C4-2B (cell line): ENCODE measurements at regions not wholly inside any gene's neighbourhood (a gene's known extent, or its start where the extent isn't known, plus 50 kb on each side); places are given as distances from the start of the nearest gene placed in this dataset.

Experiments used
- H3K27ac ChIP-seq: fragments of 450-650 bp; 2 replicates; pipeline ENCODE4 v1.5.1; 2017
- ZFX ChIP-seq: fragments of 450-650 bp; IDR thresholded peaks from 2 replicates; pipeline ENCODE4 v1.6.1; 2017
- TF ChIP-seq, protein P1 (sequence below): fragments of 450-650 bp; conservative IDR thresholded peaks from 2 replicates; pipeline ENCODE4 v1.5.1; 2017; ENCODE audit warnings: mild to moderate bottlenecking

DNA sequence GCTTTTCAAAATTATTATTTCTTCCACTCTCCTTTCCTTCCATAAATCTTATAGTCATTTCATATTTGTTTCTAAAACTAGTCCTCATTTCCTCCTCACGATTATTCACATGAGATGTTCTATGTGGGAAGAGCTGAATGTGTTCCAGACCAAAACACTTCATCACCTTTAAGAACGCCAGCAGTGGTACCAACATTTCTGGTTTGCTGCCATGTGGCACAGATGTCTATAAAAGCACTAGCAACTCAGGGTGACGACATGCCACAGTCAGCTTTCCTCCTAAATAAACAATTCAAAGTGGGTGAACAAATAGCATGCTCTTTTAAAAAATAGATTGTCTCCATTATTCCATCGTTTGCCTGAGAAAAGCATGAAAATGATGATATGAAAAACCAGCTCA, 1217.8 kb upstream of the ADGRL2 start:
- TF ChIP-seq ZFX: no peak
- TF ChIP-seq, protein P1, sequence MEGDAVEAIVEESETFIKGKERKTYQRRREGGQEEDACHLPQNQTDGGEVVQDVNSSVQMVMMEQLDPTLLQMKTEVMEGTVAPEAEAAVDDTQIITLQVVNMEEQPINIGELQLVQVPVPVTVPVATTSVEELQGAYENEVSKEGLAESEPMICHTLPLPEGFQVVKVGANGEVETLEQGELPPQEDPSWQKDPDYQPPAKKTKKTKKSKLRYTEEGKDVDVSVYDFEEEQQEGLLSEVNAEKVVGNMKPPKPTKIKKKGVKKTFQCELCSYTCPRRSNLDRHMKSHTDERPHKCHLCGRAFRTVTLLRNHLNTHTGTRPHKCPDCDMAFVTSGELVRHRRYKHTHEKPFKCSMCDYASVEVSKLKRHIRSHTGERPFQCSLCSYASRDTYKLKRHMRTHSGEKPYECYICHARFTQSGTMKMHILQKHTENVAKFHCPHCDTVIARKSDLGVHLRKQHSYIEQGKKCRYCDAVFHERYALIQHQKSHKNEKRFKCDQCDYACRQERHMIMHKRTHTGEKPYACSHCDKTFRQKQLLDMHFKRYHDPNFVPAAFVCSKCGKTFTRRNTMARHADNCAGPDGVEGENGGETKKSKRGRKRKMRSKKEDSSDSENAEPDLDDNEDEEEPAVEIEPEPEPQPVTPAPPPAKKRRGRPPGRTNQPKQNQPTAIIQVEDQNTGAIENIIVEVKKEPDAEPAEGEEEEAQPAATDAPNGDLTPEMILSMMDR: no peak
- no peak overlapping the region for H3K27ac ChIP-seq

DNA sequence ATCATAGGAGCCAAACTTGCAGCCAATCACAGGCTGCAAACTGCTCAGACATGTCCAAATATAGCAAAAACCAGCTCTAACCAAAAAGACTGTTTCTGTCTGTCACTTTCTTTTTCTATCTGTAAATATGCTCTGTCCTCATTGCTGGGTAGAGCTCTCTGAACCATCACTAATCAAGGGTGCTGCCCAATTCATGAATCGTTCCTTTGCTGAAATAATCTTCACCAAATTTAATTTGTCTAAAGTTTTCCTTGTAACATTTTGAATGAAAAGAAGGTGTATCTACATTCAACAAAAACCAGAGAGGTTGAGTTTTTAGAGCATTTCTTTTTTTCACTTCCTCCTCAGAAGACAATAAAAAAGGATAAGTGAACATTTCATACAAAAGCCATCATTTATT, 1221.7 kb upstream of the ADGRL2 start:
- TF ChIP-seq, protein P1: no peak
- no peak for TF ChIP-seq ZFX
- no peak overlapping the region for H3K27ac ChIP-seq

DNA sequence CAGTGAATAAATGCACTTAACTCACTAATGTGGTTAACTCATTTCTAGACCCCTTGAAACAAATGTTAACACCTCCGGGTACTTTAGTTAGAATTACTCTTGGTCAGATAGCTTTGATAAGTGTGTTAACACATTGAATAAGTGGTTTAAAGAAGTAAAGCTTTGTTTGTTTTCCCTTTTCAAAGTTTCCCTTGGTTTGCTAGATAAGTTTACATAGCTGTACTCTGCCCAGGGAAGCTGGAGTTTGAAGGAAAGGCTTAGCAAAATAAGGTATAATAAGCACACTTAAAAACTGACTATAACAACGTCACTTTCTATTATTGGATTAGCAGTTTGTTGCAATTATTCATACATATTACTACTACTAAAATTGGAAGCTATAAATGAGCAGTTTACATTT, 1233.9 kb upstream of the ADGRL2 start:
- TF ChIP-seq ZFX: no peak
- TF ChIP-seq, protein P1: no peak
- H3K27ac ChIP-seq: no peak overlapping the region

DNA sequence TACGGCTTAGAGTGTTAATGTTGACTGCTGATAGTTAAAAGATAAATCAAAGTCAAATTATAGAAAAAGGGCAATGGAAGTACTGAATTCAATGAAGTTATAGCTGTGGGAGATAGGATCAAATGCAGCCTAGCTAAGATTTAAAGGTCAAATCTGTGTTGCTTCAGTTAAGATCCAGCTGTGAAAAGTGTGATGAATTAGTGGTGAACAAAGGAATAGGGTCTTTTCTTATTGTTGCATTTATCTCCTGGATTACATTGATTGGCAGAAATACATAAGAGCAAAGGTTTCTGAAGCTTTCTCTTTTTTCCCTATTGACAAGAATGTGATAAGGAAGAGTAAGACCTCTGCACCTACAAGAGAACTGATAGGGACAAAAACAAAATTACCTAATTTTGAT, 1234.6 kb upstream of the ADGRL2 start:
- TF ChIP-seq ZFX: no peak
- TF ChIP-seq, protein P1: no peak
- no peak overlapping the region for H3K27ac ChIP-seq

DNA sequence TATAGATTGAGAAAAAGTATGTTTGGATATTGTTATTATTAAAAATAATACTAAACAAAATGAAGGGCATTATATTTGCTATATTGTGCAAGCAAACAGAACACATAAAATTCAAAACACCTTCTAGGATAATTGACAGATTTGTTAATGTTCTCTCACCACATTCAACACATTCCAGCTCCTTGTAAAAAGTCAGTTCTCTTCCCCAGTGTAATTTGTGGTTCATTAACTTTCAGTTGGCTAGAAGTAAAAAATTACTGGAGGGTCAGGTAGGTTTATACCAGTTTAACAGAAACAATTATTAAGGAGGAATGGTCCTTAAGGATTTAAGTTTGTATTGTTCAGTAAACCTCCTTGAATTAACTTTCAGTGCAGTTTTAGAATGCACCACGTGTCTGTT, 1235.3 kb upstream of the ADGRL2 start:
- TF ChIP-seq, protein P1: no peak
- TF ChIP-seq ZFX: no peak
- no peak overlapping the region for H3K27ac ChIP-seq

DNA sequence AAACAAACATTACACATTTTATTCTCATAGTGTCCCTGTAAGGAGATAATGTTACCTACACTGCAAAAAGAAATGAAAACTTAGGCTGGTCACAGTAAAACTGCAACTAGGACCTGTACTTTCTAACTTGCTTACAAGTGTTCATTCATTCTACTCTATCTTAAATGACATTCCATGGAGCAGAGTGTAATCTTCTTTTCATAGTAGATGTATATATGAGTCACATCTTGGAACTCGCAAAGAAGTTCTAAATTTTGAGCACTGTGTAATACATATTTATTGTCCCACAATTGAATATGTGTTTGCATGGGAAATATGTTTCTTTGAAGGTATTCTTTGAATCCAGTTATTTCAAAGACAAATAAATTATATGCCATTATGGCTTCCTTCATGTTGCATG, 1258.5 kb upstream of the ADGRL2 start:
- no peak overlapping the region for H3K27ac ChIP-seq
- no peak for TF ChIP-seq ZFX
- TF ChIP-seq, protein P1: no peak

DNA sequence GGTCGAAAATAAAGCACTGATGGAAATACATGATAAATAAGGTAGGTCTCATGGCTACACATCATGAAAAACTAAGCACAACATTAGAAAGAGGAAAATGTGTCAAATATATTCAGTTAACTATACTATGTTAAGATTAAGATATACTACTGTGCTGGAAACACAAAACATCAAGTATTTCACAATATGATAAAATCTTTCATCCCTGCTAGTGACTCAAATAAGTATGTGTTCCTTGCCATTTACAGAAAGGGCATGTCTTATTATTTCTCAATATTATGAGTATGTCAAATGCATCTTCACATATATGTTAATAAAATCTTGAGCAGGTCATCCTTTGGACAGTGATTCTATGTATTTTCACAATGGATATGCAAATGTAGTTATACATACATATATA, 1260.1 kb upstream of the ADGRL2 start:
- no peak overlapping the region for H3K27ac ChIP-seq
- TF ChIP-seq, protein P1: no peak
- TF ChIP-seq ZFX: no peak
